MG63 (cell line): ENCODE measurements at regions not wholly inside any gene's neighbourhood (a gene's known extent, or its start where the extent isn't known, plus 50 kb on each side); places are given as distances from the start of the nearest gene placed in this dataset.

Experiments used
- DNase-seq: peaks from one replicate; pipeline ENCODE4 v3.0.0-alpha.2; 2020
- H3K27me3 ChIP-seq: fragments of 250-450 bp; sonication (Bioruptor Pico); 2 replicates; pipeline ENCODE4 v1.5.1; 2020; ENCODE audit warnings: mild to moderate bottlenecking, moderate library complexity
- H3K36me3 ChIP-seq: fragments of 250-450 bp; sonication (Bioruptor Pico); 2 replicates; pipeline ENCODE4 v1.5.1; 2020; ENCODE audit warnings: mild to moderate bottlenecking, moderate library complexity
- H3K4me3 ChIP-seq: fragments of 250-450 bp; sonication (Bioruptor Pico); 2 replicates; pipeline ENCODE4 v1.5.1; 2020; ENCODE audit warnings: mild to moderate bottlenecking, moderate library complexity
- H3K9me3 ChIP-seq: fragments of 250-450 bp; sonication (Bioruptor Pico); 2 replicates; pipeline ENCODE4 v1.5.1; 2020; ENCODE audit warnings: mild to moderate bottlenecking, moderate library complexity

- Histone ChIP-seq H3K9me3 (no peaks in the 10 kb centered on the region), H3K27me3 (no peaks in the 10 kb centered on the region), H3K36me3 (no peaks in the 10 kb centered on the region), H3K4me3 (no peak overlapping the region)
- no peak for DNase-seq
Observed at GRCh38 chr2:239534581-239535412, 134.0 kb upstream of the HDAC4 start.

- H3K9me3 ChIP-seq: no peaks in the 10 kb centered on the region
- H3K36me3 ChIP-seq: no peaks in the 10 kb centered on the region
- no peak overlapping the region for H3K4me3 ChIP-seq
- no peaks in the 10 kb centered on the region for H3K27me3 ChIP-seq
- peak; percentile 52 for DNase-seq
Observed at GRCh38 chr2:239533569-239534316, 132.9 kb upstream of the HDAC4 start.

- H3K27me3 ChIP-seq: no peaks in the 10 kb centered on the region
- no peaks in the 10 kb centered on the region for H3K36me3 ChIP-seq
- H3K4me3 ChIP-seq: no peak overlapping the region
- no peak for DNase-seq
- no peaks in the 10 kb centered on the region for H3K9me3 ChIP-seq
Observed at GRCh38 chr2:239532859-239533258, 132.0 kb upstream of the HDAC4 start.

- no peaks in the 10 kb centered on the region for H3K9me3 ChIP-seq
- H3K36me3 ChIP-seq: no peaks in the 10 kb centered on the region
- H3K27me3 ChIP-seq: no peaks in the 10 kb centered on the region
- H3K4me3 ChIP-seq: no peak overlapping the region
- no peak for DNase-seq
Observed at GRCh38 chr2:239532250-239532649, 131.4 kb upstream of the HDAC4 start.

- H3K4me3 ChIP-seq: no peak overlapping the region
- no peaks in the 10 kb centered on the region for H3K27me3 ChIP-seq
- H3K36me3 ChIP-seq: no peaks in the 10 kb centered on the region
- H3K9me3 ChIP-seq: no peaks in the 10 kb centered on the region
- DNase-seq: no peak
Observed at GRCh38 chr2:239531456-239532241, 130.8 kb upstream of the HDAC4 start.

GRCh38 chr2:239530749-239531316 lies 130.0 kb upstream of the HDAC4 start:
- DNase-seq: no peak
- Histone ChIP-seq H3K36me3 (no peaks in the 10 kb centered on the region), H3K27me3 (no peaks in the 10 kb centered on the region), H3K4me3 (no peak overlapping the region), H3K9me3 (no peaks in the 10 kb centered on the region)

GRCh38 chr2:239529313-239530015 lies 128.6 kb upstream of the HDAC4 start:
- Histone ChIP-seq H3K9me3 (no peaks in the 10 kb centered on the region), H3K27me3 (no peaks in the 10 kb centered on the region), H3K36me3 (no peaks in the 10 kb centered on the region), H3K4me3 (no peak overlapping the region)
- DNase-seq: no peak

GRCh38 chr2:239528883-239529282 lies 128.1 kb upstream of the HDAC4 start:
- no peaks in the 10 kb centered on the region for H3K36me3 ChIP-seq
- no peaks in the 10 kb centered on the region for H3K27me3 ChIP-seq
- DNase-seq: no peak
- no peaks in the 10 kb centered on the region for H3K9me3 ChIP-seq
- no peak overlapping the region for H3K4me3 ChIP-seq

- H3K9me3 ChIP-seq: no peaks in the 10 kb centered on the region
- no peak for DNase-seq
- no peaks in the 10 kb centered on the region for H3K36me3 ChIP-seq
- H3K27me3 ChIP-seq: no peaks in the 10 kb centered on the region
- no peak overlapping the region for H3K4me3 ChIP-seq
Observed at GRCh38 chr2:239528146-239528545, 127.3 kb upstream of the HDAC4 start.

GRCh38 chr2:239526666-239527415 lies 126.0 kb upstream of the HDAC4 start:
- no peak for DNase-seq
- Histone ChIP-seq H3K9me3 (no peaks in the 10 kb centered on the region), H3K4me3 (no peak overlapping the region), H3K36me3 (no peaks in the 10 kb centered on the region), H3K27me3 (no peaks in the 10 kb centered on the region)

GRCh38 chr2:239526038-239526437 lies 125.2 kb upstream of the HDAC4 start:
- no peak overlapping the region for H3K4me3 ChIP-seq
- no peaks in the 10 kb centered on the region for H3K9me3 ChIP-seq
- DNase-seq: no peak
- H3K36me3 ChIP-seq: no peaks in the 10 kb centered on the region
- no peaks in the 10 kb centered on the region for H3K27me3 ChIP-seq

GRCh38 chr2:239523954-239524330 lies 123.1 kb upstream of the HDAC4 start:
- H3K9me3 ChIP-seq: no peaks in the 10 kb centered on the region
- no peaks in the 10 kb centered on the region for H3K27me3 ChIP-seq
- no peak overlapping the region for H3K4me3 ChIP-seq
- peak; percentile 25 for DNase-seq
- H3K36me3 ChIP-seq: no peaks in the 10 kb centered on the region

- H3K27me3 ChIP-seq: no peaks in the 10 kb centered on the region
- no peaks in the 10 kb centered on the region for H3K9me3 ChIP-seq
- no peak for DNase-seq
- no peaks in the 10 kb centered on the region for H3K36me3 ChIP-seq
- no peak overlapping the region for H3K4me3 ChIP-seq
Observed at GRCh38 chr2:239523147-239523953, 122.5 kb upstream of the HDAC4 start.

GRCh38 chr2:239522740-239523119 lies 121.9 kb upstream of the HDAC4 start:
- DNase-seq: no peak
- Histone ChIP-seq H3K36me3 (no peaks in the 10 kb centered on the region), H3K4me3 (no peak overlapping the region), H3K27me3 (no peaks in the 10 kb centered on the region), H3K9me3 (no peaks in the 10 kb centered on the region)
